ENCODE measurements at regions not wholly inside any gene's neighbourhood (a gene's known extent, or its start where the extent isn't known, plus 50 kb on each side); places are given as distances from the start of the nearest gene placed in this dataset.

DNA sequence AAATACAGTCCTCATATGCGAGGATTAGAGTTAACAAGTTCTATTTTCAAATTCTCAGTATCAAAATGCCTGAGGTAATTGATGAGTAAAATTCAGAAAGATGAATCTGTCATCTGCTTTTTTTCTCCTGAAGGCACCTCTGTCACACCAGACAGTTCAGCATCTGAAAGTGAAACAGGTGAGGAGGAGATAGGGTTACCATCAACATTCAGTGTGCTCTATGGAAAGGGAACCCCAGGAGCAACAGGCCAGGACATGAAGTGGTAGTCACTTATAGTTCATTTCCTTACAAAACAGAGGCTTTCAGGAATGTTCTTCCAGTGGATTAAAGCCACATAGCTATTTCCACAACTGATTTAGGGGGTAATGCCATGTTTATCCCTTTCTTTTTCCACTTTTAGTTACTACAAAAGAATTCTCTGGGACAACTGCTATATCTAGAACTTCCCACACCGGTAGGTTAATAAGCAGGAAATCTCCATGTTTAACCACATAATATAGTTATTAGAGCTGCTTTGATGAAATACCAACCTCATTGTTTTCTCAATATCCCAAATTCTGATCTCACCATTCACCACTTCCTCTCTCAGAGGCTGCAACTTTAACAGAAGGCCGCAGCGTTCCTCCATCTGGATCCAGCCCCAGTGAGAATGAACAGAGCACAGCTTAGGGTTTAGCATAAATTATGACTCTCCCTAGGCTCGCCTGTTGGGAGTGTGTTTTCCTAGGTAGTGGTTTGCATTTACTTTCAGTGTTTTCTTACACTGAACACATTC is 177.0 kb upstream of the CNTN1 start:
- no peaks in the 10 kb centered on the region for H4K20me1 ChIP-seq (ENCODE audit: insufficient read depth, low read length)
- H3K9ac ChIP-seq (ENCODE audit: low read length) = no peak overlapping the region
- peaks cover 3% of the 10 kb centered on the region for H3K4me1 Mint-ChIP-seq (ENCODE audit: low read depth, unreplicated experiment)
- no peak for TF ChIP-seq EZH2 (IDR thresholded peaks at IDR 0.05; ENCODE audit: insufficient read depth, low read length)
- TF ChIP-seq CTCF (IDR thresholded peaks at IDR 0.05; ENCODE audit: insufficient read depth, low read depth, low read length) = no peak
- no peaks in the 10 kb centered on the region for H3K27me3 Mint-ChIP-seq (ENCODE audit: low read depth, unreplicated experiment)
- H3K4me1 ChIP-seq (ENCODE audit: insufficient read depth, low read length) = no peaks in the 10 kb centered on the region
- FAIRE-seq (no peak), DNase-seq (ENCODE audit: low read depth) (peak; percentile 0)
- H3K27ac Mint-ChIP-seq (ENCODE audit: unreplicated experiment) = no peak overlapping the region
- no peaks in the 10 kb centered on the region for H3K79me2 ChIP-seq (ENCODE audit: insufficient read depth, low read length)
- H3K4me2 ChIP-seq (ENCODE audit: low read length) = no peak overlapping the region
- no peak overlapping the region for H3K27ac ChIP-seq (ENCODE audit: low read depth, low read length)
- H3K4me3 ChIP-seq (ENCODE audit: insufficient read depth, low read depth, low read length) = no peak overlapping the region
- no peaks in the 10 kb centered on the region for H3K27me3 ChIP-seq (ENCODE audit: insufficient read depth, low read length)
- no peaks in the 10 kb centered on the region for H3K36me3 ChIP-seq (ENCODE audit: insufficient read depth, low read length)
- H3K36me3 Mint-ChIP-seq (ENCODE audit: low read depth, unreplicated experiment) = no peaks in the 10 kb centered on the region
- H3K9me3 ChIP-seq (ENCODE audit: insufficient read depth, low read depth, low read length) = no peaks in the 10 kb centered on the region
- no peak overlapping the region for H2AFZ ChIP-seq (ENCODE audit: low read depth, low read length)
- H3K9me3 Mint-ChIP-seq (ENCODE audit: unreplicated experiment) = no peaks in the 10 kb centered on the region
- H3K4me3 Mint-ChIP-seq (ENCODE audit: unreplicated experiment) = no peak overlapping the region

GRCh38 chr12:40522837-40523236 is 169.4 kb upstream of the CNTN1 start:
- Mint-ChIP-seq H3K36me3 (ENCODE audit: low read depth, unreplicated experiment) (no peaks in the 10 kb centered on the region), H3K27ac (ENCODE audit: unreplicated experiment) (no peak overlapping the region), H3K4me1 (ENCODE audit: low read depth, unreplicated experiment) (no peaks in the 10 kb centered on the region), H3K27me3 (ENCODE audit: low read depth, unreplicated experiment) (peaks cover 2% of the 10 kb centered on the region), H3K4me3 (ENCODE audit: unreplicated experiment) (no peak overlapping the region), H3K9me3 (ENCODE audit: unreplicated experiment) (no peaks in the 10 kb centered on the region)
- no peaks in the 10 kb centered on the region for H4K20me1 ChIP-seq (ENCODE audit: insufficient read depth, low read length)
- no peak for TF ChIP-seq EZH2 (IDR thresholded peaks at IDR 0.05; ENCODE audit: insufficient read depth, low read length)
- TF ChIP-seq CTCF (IDR thresholded peaks at IDR 0.05; ENCODE audit: insufficient read depth, low read depth, low read length) = no peak
- FAIRE-seq (no peak), DNase-seq (ENCODE audit: low read depth) (no peak)
- H3K27me3 ChIP-seq (ENCODE audit: insufficient read depth, low read length) = no peaks in the 10 kb centered on the region
- no peak overlapping the region for H3K4me2 ChIP-seq (ENCODE audit: low read length)
- H3K9ac ChIP-seq (ENCODE audit: low read length) = no peak overlapping the region
- no peak overlapping the region for H3K27ac ChIP-seq (ENCODE audit: low read depth, low read length)
- H3K4me1 ChIP-seq (ENCODE audit: insufficient read depth, low read length) = no peaks in the 10 kb centered on the region
- H2AFZ ChIP-seq (ENCODE audit: low read depth, low read length) = no peak overlapping the region
- H3K36me3 ChIP-seq (ENCODE audit: insufficient read depth, low read length) = no peaks in the 10 kb centered on the region
- no peak overlapping the region for H3K4me3 ChIP-seq (ENCODE audit: insufficient read depth, low read depth, low read length)
- no peaks in the 10 kb centered on the region for H3K79me2 ChIP-seq (ENCODE audit: insufficient read depth, low read length)
- no peaks in the 10 kb centered on the region for H3K9me3 ChIP-seq (ENCODE audit: insufficient read depth, low read depth, low read length)

GRCh38 chr12:40525054-40525453 is 167.2 kb upstream of the CNTN1 start:
- H3K4me3 Mint-ChIP-seq (ENCODE audit: unreplicated experiment) = no peak overlapping the region
- no peaks in the 10 kb centered on the region for H3K9me3 Mint-ChIP-seq (ENCODE audit: unreplicated experiment)
- Histone ChIP-seq H3K4me3 (ENCODE audit: insufficient read depth, low read depth, low read length) (no peak overlapping the region), H3K79me2 (ENCODE audit: insufficient read depth, low read length) (no peaks in the 10 kb centered on the region), H4K20me1 (ENCODE audit: insufficient read depth, low read length) (no peaks in the 10 kb centered on the region), H3K27me3 (ENCODE audit: insufficient read depth, low read length) (no peaks in the 10 kb centered on the region), H3K9ac (ENCODE audit: low read length) (no peak overlapping the region), H3K36me3 (ENCODE audit: insufficient read depth, low read length) (no peaks in the 10 kb centered on the region), H2AFZ (ENCODE audit: low read depth, low read length) (no peak overlapping the region), H3K27ac (ENCODE audit: low read depth, low read length) (no peak overlapping the region), H3K4me1 (ENCODE audit: insufficient read depth, low read length) (no peaks in the 10 kb centered on the region), H3K9me3 (ENCODE audit: insufficient read depth, low read depth, low read length) (no peaks in the 10 kb centered on the region), H3K4me2 (ENCODE audit: low read length) (no peak overlapping the region)
- no peak for TF ChIP-seq EZH2 (IDR thresholded peaks at IDR 0.05; ENCODE audit: insufficient read depth, low read length)
- no peak for TF ChIP-seq CTCF (IDR thresholded peaks at IDR 0.05; ENCODE audit: insufficient read depth, low read depth, low read length)
- no peak overlapping the region for H3K27ac Mint-ChIP-seq (ENCODE audit: unreplicated experiment)
- peaks cover 2% of the 10 kb centered on the region for H3K27me3 Mint-ChIP-seq (ENCODE audit: low read depth, unreplicated experiment)
- DNase-seq (ENCODE audit: low read depth) = no peak
- no peaks in the 10 kb centered on the region for H3K36me3 Mint-ChIP-seq (ENCODE audit: low read depth, unreplicated experiment)
- no peak for FAIRE-seq
- no peaks in the 10 kb centered on the region for H3K4me1 Mint-ChIP-seq (ENCODE audit: low read depth, unreplicated experiment)
